ENCODE measurements at regions not wholly inside any gene's neighbourhood (a gene's known extent, or its start where the extent isn't known, plus 50 kb on each side); places are given as distances from the start of the nearest gene placed in this dataset.

DNA sequence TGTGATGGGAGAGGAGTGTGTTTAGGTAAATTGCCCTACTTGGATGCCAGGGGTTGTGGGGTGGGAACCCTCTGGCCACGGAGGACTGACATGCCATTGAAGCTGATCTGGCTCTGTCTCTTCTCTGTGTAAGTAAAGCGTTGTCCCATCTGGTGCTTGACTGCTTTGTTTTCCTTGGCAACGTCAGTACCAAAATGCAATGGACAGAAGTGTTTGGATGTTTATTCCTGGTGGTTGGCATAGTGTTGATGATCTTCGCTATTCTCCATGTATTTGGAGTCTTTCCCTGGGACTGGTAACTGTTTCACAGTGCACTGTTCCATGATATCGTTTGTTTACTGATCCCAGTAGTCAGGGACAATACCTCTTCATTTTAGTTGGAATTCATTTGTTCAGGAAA, 130.5 kb upstream of the MCTP2 start:
- intact Hi-C loops (cut with DNase I) = no loop called here
- no peak overlapping the region for H3K27ac ChIP-seq
- H3K27me3 ChIP-seq = no peaks in the 10 kb centered on the region
- no peak for DNase-seq (ENCODE audit: low spot score in 2 of 2)
- no peak overlapping the region for H3K4me3 ChIP-seq
- H3K9me3 ChIP-seq = no peaks in the 10 kb centered on the region
- no peaks in the 10 kb centered on the region for H3K36me3 ChIP-seq
- TF ChIP-seq CTCF (IDR thresholded peaks at IDR 0.05) = no peak
- H3K4me1 ChIP-seq = no peaks in the 10 kb centered on the region

DNA sequence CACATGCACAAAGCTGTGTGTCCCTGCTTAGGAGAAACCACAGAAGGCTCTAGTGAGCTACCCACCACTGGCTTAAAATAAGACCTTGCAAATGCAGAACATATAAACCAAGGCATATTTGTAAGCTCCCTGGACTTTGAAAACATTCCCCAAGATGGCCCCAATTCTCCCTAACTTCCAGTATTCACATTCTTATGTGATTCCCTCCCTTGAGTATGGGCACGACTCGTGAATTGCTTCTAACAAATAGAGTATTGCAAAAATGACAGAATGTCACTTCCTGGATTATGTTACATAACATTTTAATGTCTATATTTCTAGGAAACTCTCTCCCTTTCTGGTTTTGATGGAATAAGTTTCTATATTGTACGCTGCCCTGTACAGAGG, 131.8 kb upstream of the MCTP2 start:
- Histone ChIP-seq H3K36me3 (no peaks in the 10 kb centered on the region), H3K27me3 (no peaks in the 10 kb centered on the region), H3K27ac (no peak overlapping the region), H3K4me1 (no peaks in the 10 kb centered on the region), H3K4me3 (no peak overlapping the region), H3K9me3 (no peaks in the 10 kb centered on the region)
- intact Hi-C loops (cut with DNase I) = no loop called here
- no peak for TF ChIP-seq CTCF (IDR thresholded peaks at IDR 0.05)
- DNase-seq (ENCODE audit: low spot score in 2 of 2) = no peak

GRCh38 chr15:94098921-94099573, 132.3 kb upstream of the MCTP2 start:
- H3K9me3 ChIP-seq = no peaks in the 10 kb centered on the region
- no peak for TF ChIP-seq CTCF (IDR thresholded peaks at IDR 0.05)
- intact Hi-C loops (cut with DNase I) = no loop called here
- H3K27ac ChIP-seq = no peak overlapping the region
- H3K4me1 ChIP-seq = no peaks in the 10 kb centered on the region
- no peak overlapping the region for H3K4me3 ChIP-seq
- no peak for DNase-seq (ENCODE audit: low spot score in 2 of 2)
- H3K36me3 ChIP-seq = no peaks in the 10 kb centered on the region
- H3K27me3 ChIP-seq = no peaks in the 10 kb centered on the region

DNA sequence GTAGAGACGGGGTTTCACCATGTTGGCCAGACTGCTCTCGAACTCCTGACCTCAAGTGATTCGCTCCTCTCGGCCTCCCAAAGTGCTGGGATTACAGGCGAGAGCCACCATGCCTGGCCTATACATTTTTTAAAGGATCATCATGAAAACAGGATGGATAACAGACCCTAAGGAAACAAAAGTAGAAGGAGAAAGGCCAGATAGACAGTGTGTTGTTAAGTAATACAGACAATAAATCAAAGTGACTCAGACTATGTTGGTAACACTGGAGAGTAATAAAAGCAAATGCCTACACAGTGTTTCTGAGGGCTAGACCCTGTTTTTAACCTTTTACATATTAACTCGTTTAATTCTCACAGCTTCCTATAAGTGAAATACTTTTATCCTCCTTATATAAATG, 133.8 kb upstream of the MCTP2 start:
- H3K4me3 ChIP-seq = no peak overlapping the region
- H3K27ac ChIP-seq = no peak overlapping the region
- intact Hi-C loops (cut with DNase I) = no loop called here
- no peaks in the 10 kb centered on the region for H3K27me3 ChIP-seq
- no peak for TF ChIP-seq CTCF (IDR thresholded peaks at IDR 0.05)
- no peaks in the 10 kb centered on the region for H3K4me1 ChIP-seq
- no peaks in the 10 kb centered on the region for H3K9me3 ChIP-seq
- DNase-seq (ENCODE audit: low spot score in 2 of 2) = no peak
- H3K36me3 ChIP-seq = no peaks in the 10 kb centered on the region

- TF ChIP-seq CTCF (IDR thresholded peaks at IDR 0.05) = no peak
- no peaks in the 10 kb centered on the region for H3K4me1 ChIP-seq
- no peak overlapping the region for H3K4me3 ChIP-seq
- H3K27me3 ChIP-seq = no peaks in the 10 kb centered on the region
- no peaks in the 10 kb centered on the region for H3K9me3 ChIP-seq
- no peak for DNase-seq (ENCODE audit: low spot score in 2 of 2)
- intact Hi-C loops (cut with DNase I) = no loop called here
- H3K36me3 ChIP-seq = no peaks in the 10 kb centered on the region
- no peak overlapping the region for H3K27ac ChIP-seq
Measured at GRCh38 chr15:94094310-94094709, 137.1 kb upstream of the MCTP2 start.

GRCh38 chr15:94086341-94086740, 145.0 kb upstream of the MCTP2 start:
- DNase-seq (ENCODE audit: low spot score in 2 of 2) = no peak
- Histone ChIP-seq H3K4me3 (no peak overlapping the region), H3K9me3 (no peaks in the 10 kb centered on the region), H3K27me3 (no peaks in the 10 kb centered on the region), H3K4me1 (no peaks in the 10 kb centered on the region), H3K36me3 (no peaks in the 10 kb centered on the region), H3K27ac (no peak overlapping the region)
- no peak for TF ChIP-seq CTCF (IDR thresholded peaks at IDR 0.05)
- intact Hi-C loops (cut with DNase I) = no loop called here

All from ascending aorta (tissue), 2 donors.